ENCODE measurements at regions not wholly inside any gene's neighbourhood (a gene's known extent, or its start where the extent isn't known, plus 50 kb on each side); places are given as distances from the start of the nearest gene placed in this dataset.

DNA sequence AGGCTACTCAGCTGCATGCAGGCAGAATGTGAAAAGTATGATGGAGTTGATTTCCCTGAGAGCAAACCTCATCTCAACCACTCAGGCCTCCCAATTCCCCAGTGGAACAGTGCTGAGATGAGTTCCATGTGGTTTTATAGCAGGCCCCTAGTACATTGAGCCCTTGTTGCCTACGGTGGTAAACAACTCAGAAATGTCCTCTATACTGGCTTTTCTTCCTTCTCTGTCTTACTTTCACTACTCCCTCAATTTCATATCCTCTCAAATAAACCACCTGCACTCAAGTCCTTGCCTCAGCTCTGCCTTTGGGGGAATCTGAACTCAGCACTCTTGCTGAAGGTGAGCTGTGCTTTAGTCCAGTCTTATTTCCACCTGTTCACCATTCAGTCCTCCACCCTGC lies 399.9 kb downstream of the PDCD6IP start:
- TF ChIP-seq POLR2AphosphoS5 (IDR thresholded peaks at IDR 0.05; ENCODE audit: insufficient read depth, low read depth, low read length) = no peak
- TF ChIP-seq, protein P1, sequence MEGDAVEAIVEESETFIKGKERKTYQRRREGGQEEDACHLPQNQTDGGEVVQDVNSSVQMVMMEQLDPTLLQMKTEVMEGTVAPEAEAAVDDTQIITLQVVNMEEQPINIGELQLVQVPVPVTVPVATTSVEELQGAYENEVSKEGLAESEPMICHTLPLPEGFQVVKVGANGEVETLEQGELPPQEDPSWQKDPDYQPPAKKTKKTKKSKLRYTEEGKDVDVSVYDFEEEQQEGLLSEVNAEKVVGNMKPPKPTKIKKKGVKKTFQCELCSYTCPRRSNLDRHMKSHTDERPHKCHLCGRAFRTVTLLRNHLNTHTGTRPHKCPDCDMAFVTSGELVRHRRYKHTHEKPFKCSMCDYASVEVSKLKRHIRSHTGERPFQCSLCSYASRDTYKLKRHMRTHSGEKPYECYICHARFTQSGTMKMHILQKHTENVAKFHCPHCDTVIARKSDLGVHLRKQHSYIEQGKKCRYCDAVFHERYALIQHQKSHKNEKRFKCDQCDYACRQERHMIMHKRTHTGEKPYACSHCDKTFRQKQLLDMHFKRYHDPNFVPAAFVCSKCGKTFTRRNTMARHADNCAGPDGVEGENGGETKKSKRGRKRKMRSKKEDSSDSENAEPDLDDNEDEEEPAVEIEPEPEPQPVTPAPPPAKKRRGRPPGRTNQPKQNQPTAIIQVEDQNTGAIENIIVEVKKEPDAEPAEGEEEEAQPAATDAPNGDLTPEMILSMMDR (IDR thresholded peaks at IDR 0.05; ENCODE audit: extremely low read depth in 1 of 2, insufficient read depth in 1 of 2, low read depth in 1 of 2, low read length in 2 of 2) = no peak

Data from endothelial cell of umbilical vein (primary cell).